Uterus (tissue), 2 donors: ENCODE measurements at regions not wholly inside any gene's neighbourhood (a gene's known extent, or its start where the extent isn't known, plus 50 kb on each side); places are given as distances from the start of the nearest gene placed in this dataset.

Experiments
- POLR2A ChIP-seq, 2 donors: fragments of 450-650 bp; IDR thresholded peaks; one replicate each; pipeline ENCODE4 v1.6.1; 2016; ENCODE audit warnings: antibody characterized with exemption in 2 of 2, mild to moderate bottlenecking in 1 of 2, moderate library complexity in 1 of 2
- TF ChIP-seq, protein P1 (sequence below), 4 experiments: fragments of 200-600 bp in 2 of 4; fragments of 450-650 bp in 2 of 4; sonication (generic) in 2 of 4; IDR thresholded peaks; one replicate each; pipeline ENCODE4 v1.5.1; 2016 to 2019; ENCODE audit warnings: antibody characterized with exemption in 4 of 4, mild to moderate bottlenecking in 2 of 4, moderate library complexity in 1 of 4

DNA sequence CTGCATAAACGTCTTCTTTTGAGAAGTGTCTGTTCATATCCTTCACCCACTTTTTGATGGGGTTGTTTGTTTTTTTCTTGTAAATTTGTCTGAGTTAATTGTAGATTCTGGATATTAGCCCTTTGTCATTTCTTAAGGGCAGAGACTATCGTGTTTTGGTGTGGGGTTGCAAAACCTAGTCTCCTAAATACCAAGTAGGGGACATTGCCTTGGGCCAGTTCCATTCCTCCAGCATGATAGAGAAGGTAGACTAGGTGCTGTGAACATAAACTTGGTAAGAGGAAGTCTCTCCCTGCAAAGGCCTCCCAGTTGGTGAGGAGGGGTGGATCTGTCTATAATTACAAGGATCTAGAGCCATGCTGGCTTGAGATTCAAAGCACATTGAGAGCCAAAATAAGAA is 390.7 kb downstream of the VRK1 start:
- TF ChIP-seq, protein P1, sequence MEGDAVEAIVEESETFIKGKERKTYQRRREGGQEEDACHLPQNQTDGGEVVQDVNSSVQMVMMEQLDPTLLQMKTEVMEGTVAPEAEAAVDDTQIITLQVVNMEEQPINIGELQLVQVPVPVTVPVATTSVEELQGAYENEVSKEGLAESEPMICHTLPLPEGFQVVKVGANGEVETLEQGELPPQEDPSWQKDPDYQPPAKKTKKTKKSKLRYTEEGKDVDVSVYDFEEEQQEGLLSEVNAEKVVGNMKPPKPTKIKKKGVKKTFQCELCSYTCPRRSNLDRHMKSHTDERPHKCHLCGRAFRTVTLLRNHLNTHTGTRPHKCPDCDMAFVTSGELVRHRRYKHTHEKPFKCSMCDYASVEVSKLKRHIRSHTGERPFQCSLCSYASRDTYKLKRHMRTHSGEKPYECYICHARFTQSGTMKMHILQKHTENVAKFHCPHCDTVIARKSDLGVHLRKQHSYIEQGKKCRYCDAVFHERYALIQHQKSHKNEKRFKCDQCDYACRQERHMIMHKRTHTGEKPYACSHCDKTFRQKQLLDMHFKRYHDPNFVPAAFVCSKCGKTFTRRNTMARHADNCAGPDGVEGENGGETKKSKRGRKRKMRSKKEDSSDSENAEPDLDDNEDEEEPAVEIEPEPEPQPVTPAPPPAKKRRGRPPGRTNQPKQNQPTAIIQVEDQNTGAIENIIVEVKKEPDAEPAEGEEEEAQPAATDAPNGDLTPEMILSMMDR (IDR thresholded peaks at IDR 0.05) = no peak
- TF ChIP-seq POLR2A (IDR thresholded peaks at IDR 0.05) = no peak
